ENCODE measurements at regions not wholly inside any gene's neighbourhood (a gene's known extent, or its start where the extent isn't known, plus 50 kb on each side); places are given as distances from the start of the nearest gene placed in this dataset.

GRCh38 chr11:134664447-134665187 is 252.6 kb upstream of the B3GAT1 start (continued):
- TF ChIP-seq CHD7 (IDR thresholded peaks at IDR 0.05; ENCODE audit: insufficient replicate concordance, low read length) (no peak), HDAC6 (IDR thresholded peaks at IDR 0.05; ENCODE audit: low read depth, low read length) (no peak), SRF (IDR thresholded peaks at IDR 0.05; ENCODE audit: low read depth, low read length) (no peak), E2F6 (IDR thresholded peaks at IDR 0.05) (no peak), ZNF274 (IDR thresholded peaks at IDR 0.05; ENCODE audit: borderline replicate concordance, extremely low read depth, low read length) (no peak), SIX5 (IDR thresholded peaks at IDR 0.05; ENCODE audit: low read depth, low read length) (no peak), USF2 (IDR thresholded peaks at IDR 0.05; ENCODE audit: low read length) (no peak)
